Coronary artery (tissue), 2 donors: ENCODE measurements at regions not wholly inside any gene's neighbourhood (a gene's known extent, or its start where the extent isn't known, plus 50 kb on each side); places are given as distances from the start of the nearest gene placed in this dataset.

Source experiments
- DNase-seq: peaks from one replicate; pipeline ENCODE4 v3.0.0-alpha.2; 2017; ENCODE audit warnings: low spot score
- H3K27ac ChIP-seq, 2 donors: fragments of 200-600 bp; sonication (generic); one replicate each; pipeline ENCODE4 v1.5.1; 2016 to 2019
- H3K4me3 ChIP-seq: fragments of 200-600 bp; sonication (generic); 2 replicates; pipeline ENCODE4 v1.5.1; 2016; ENCODE audit warnings: mild to moderate bottlenecking, moderate library complexity
- CTCF ChIP-seq: fragments of 200-600 bp; sonication (generic); IDR thresholded peaks from one replicate; pipeline ENCODE4 v1.5.1; 2019; ENCODE audit warnings: antibody characterized with exemption

- Histone ChIP-seq H3K4me3 (no peak overlapping the region), H3K27ac (no peak overlapping the region)
- no peak for DNase-seq
- no peak for TF ChIP-seq CTCF
Measured at GRCh38 chr2:176826356-176826755, 386.2 kb upstream of the HNRNPA3 start.

- Histone ChIP-seq H3K4me3 (no peak overlapping the region), H3K27ac (no peak overlapping the region)
- no peak for DNase-seq
- TF ChIP-seq CTCF: no peak
Measured at GRCh38 chr2:176826984-176827668, 385.5 kb upstream of the HNRNPA3 start.

- Histone ChIP-seq H3K27ac (no peak overlapping the region), H3K4me3 (no peak overlapping the region)
- no peak for TF ChIP-seq CTCF
- DNase-seq: no peak
Measured at GRCh38 chr2:176830362-176830761, 382.2 kb upstream of the HNRNPA3 start.

GRCh38 chr2:176832086-176832485, 380.5 kb upstream of the HNRNPA3 start:
- no peak overlapping the region for H3K4me3 ChIP-seq

GRCh38 chr2:176833671-176834070, 378.9 kb upstream of the HNRNPA3 start:
- Histone ChIP-seq H3K4me3 (no peak overlapping the region), H3K27ac (no peak overlapping the region)
- no peak for DNase-seq
- no peak for TF ChIP-seq CTCF

More at GRCh38 chr2:176832086-176832485, 380.5 kb upstream of the HNRNPA3 start:
- DNase-seq: no peak
- H3K27ac ChIP-seq: no peak overlapping the region
- TF ChIP-seq CTCF: no peak

GRCh38 chr2:176834226-176834625, 378.4 kb upstream of the HNRNPA3 start:
- Histone ChIP-seq H3K4me3 (no peak overlapping the region), H3K27ac (no peak overlapping the region)
- DNase-seq: no peak
- no peak for TF ChIP-seq CTCF

- TF ChIP-seq CTCF: no peak
- no peak overlapping the region for H3K4me3 ChIP-seq
- DNase-seq: no peak
- no peak overlapping the region for H3K27ac ChIP-seq
Measured at GRCh38 chr2:176843208-176843607, 369.4 kb upstream of the HNRNPA3 start.
